Astrocyte of the cerebellum (primary cell): ENCODE measurements at regions not wholly inside any gene's neighbourhood (a gene's known extent, or its start where the extent isn't known, plus 50 kb on each side); places are given as distances from the start of the nearest gene placed in this dataset.

ENCODE experiments used
- DNase-seq: peaks from one replicate; pipeline ENCODE4 v3.0.0-alpha.2; 2011; ENCODE audit warnings: low read depth
- H3K4me3 ChIP-seq: 2 replicates; pipeline ENCODE4 v1.5.1; 2011; ENCODE audit warnings: mild to moderate bottlenecking, low read depth, low read length, moderate library complexity
- in situ Hi-C: cut with HindIII; loops from 2 replicates; pipeline ENCODE4 v1.10.0; 2017; ENCODE audit warnings: low sequenced_read_pairs
- TF ChIP-seq, protein P1 (sequence below): IDR thresholded peaks from 2 replicates; pipeline ENCODE4 v1.5.1; 2012; ENCODE audit warnings: low read length, low read depth, moderate library complexity, mild to moderate bottlenecking; ENCODE audit errors: missing control alignments

DNA sequence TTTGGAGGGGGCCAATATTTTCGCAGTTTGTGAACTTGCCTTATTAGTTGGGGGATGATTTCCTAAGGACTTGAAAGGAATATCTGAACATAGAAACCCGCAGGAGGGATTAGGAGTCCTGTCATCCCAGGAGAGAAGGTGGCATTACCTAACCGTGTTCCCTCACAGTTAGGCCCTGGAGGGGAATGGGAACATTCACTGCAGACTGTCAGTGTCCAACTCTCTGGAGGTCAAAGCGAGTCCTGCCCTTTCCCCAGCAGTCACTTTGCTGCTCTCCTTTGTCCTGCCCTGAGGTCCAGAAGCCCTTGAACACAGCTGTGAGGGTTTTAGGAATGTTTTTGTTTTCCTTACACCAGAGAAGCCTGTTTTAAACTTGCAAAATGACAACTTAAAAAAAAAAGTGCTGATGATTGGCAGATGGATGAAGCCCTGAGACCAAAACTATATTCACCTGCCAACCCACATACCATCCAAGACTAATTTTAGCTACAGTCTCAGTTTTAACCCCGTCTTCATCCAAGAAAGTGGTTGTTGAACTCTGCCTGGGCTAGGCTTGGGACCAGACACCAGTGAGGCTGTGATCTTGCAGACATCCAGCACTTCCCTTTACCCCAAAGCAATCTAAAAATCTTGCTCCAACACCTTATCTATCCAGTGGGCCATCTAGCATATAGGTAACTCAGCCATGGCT, 90.5 kb upstream of the MEX3C start:
- in situ Hi-C loops, result no loop called here
- no peak for DNase-seq
- no peak overlapping the region for H3K4me3 ChIP-seq
- TF ChIP-seq, protein P1, sequence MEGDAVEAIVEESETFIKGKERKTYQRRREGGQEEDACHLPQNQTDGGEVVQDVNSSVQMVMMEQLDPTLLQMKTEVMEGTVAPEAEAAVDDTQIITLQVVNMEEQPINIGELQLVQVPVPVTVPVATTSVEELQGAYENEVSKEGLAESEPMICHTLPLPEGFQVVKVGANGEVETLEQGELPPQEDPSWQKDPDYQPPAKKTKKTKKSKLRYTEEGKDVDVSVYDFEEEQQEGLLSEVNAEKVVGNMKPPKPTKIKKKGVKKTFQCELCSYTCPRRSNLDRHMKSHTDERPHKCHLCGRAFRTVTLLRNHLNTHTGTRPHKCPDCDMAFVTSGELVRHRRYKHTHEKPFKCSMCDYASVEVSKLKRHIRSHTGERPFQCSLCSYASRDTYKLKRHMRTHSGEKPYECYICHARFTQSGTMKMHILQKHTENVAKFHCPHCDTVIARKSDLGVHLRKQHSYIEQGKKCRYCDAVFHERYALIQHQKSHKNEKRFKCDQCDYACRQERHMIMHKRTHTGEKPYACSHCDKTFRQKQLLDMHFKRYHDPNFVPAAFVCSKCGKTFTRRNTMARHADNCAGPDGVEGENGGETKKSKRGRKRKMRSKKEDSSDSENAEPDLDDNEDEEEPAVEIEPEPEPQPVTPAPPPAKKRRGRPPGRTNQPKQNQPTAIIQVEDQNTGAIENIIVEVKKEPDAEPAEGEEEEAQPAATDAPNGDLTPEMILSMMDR, result no peak

DNA sequence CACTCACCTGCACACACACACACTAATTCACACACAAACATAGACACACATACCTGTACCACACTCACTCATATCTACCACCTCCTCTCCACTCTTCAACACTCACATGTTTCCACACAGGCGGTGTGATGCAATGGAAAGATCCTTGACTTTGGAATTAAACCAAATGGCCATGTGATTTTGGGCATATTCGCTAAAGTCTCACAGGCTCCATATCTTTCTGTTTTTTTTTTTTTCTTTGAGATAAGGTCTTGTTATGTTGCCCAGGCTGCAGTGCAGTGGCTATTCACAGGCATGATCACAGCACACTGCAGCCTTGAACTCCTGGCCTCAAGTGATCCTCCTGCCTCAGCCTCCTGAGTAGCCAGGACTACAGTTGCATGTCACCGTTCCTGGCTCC, 91.1 kb upstream of the MEX3C start:
- no peak overlapping the region for H3K4me3 ChIP-seq
- in situ Hi-C loops, result no loop called here
- TF ChIP-seq, protein P1, result no peak
- no peak for DNase-seq

DNA sequence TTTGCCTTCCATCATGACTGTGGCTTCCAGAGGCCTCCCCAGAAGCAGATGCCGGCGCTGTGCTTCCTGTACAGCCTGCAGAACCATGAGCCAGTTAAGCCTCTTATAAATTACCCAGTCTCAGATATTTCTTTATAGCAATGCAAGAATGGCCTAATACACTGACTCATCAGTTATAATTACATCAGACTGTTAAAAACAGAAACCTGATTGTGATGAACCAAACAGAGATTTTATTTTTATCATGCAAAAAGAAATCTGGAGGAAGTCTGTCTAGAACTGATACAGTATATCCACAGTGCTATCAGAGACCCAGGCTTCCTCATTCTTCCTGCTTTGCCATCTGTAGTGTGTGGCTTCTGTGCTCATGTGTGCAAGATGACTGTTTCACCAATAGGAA, 93.4 kb upstream of the MEX3C start:
- no peak for DNase-seq
- in situ Hi-C loops, result no loop called here
- no peak overlapping the region for H3K4me3 ChIP-seq
- TF ChIP-seq, protein P1, result no peak

DNA sequence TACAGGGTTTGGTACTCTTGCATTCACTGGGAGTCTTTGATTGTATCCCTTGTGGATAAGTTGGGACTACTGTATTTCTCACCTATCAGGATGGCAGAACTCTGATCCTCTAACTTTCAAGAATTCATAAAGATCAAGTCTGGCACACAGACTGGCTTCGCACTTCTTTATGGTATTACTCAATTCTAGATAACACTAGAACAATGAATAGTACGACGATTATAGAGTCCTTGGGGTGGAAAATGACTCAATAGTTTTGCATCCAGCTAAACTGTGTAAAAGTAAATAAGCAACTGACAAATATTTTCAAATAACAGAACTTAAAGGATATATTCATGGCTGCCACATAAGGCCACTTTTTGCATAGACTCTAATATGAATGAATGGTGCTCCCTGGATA, 103.4 kb upstream of the MEX3C start:
- no peak for DNase-seq
- H3K4me3 ChIP-seq, result no peak overlapping the region
- TF ChIP-seq, protein P1, result no peak
- in situ Hi-C loops, result no loop called here

DNA sequence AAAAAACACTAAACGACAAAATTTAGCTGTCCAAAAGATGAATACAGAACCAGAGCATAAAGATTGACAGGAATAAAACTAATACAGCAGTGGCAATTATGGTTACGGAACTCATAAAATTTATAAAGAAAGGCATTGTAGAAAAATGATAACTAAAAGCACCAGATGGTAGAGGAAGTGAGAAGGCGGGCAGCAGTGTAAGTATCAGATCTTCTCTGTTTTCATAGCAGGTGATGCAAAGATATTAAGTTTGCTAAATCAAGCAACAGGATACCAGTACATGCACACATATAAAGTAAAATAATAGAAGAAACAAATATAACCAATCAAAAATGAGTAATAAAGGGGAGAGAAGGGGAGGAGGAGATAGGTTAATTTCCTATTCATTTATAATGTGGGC, 103.9 kb upstream of the MEX3C start:
- in situ Hi-C loops, result no loop called here
- H3K4me3 ChIP-seq, result no peak overlapping the region
- no peak for DNase-seq
- TF ChIP-seq, protein P1, result no peak

DNA sequence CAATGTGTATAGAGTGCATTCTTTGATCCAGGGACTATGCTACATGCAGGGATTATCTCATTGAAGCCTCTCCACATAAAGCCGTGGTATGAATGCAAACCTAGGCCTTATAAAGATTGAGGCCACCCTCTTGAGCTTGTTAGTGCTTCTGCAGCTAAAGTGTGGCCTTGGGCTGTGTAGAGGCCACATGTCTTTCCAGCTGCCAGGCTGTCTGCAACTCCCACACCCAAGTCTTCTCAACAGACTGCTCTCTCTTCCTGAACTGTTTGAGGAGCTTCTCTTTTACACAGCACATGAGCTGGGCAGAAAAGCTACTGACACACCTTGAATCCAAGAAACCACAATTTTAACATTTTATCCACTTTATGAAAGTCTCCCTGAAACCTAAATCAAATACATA, 119.2 kb upstream of the MEX3C start:
- TF ChIP-seq, protein P1, result no peak
- no peak for DNase-seq
- no peak overlapping the region for H3K4me3 ChIP-seq
- in situ Hi-C loops, result no loop called here
